Spleen (tissue), 11 donors: ENCODE measurements at regions not wholly inside any gene's neighbourhood (a gene's known extent, or its start where the extent isn't known, plus 50 kb on each side); places are given as distances from the start of the nearest gene placed in this dataset.

Experiments
- DNase-seq: peaks from one replicate; pipeline ENCODE4 v3.0.0-alpha.2; 2020
- H3K27ac ChIP-seq, 8 donors: fragments of 200-600 bp; sonication (generic) in 7 of 8; 1 replicate in 4 of 8; 2 replicates in 4 of 8; pipeline versions ENCODE4 v1.5.0 to v1.8.0; 2016 to 2021; ENCODE audit warnings: inconsistent platforms in 4 of 8, mild to moderate bottlenecking in 4 of 8, moderate library complexity in 1 of 8
- H3K27me3 ChIP-seq, 7 donors: fragments of 200-600 bp; sonication (generic) in 6 of 7; replicated peaks in 1 of 7; 1 replicate in 4 of 7; 2 replicates in 3 of 7; pipeline versions ENCODE4 v1.5.0 to v1.8.0; 2016 to 2021; ENCODE audit warnings: inconsistent platforms in 3 of 7, mild to moderate bottlenecking in 1 of 7
- H3K36me3 ChIP-seq, 6 donors: fragments of 200-600 bp; sonication (generic) in 5 of 6; 1 replicate in 4 of 6; 2 replicates in 2 of 6; pipeline versions ENCODE4 v1.5.0 to v1.8.0; 2016 to 2021; ENCODE audit warnings: inconsistent platforms in 2 of 6
- H3K4me1 ChIP-seq, 6 donors: fragments of 200-600 bp; sonication (generic) in 5 of 6; 1 replicate in 3 of 6; 2 replicates in 3 of 6; pipeline versions ENCODE4 v1.5.0 to v1.8.0; 2016 to 2021; ENCODE audit warnings: inconsistent platforms in 3 of 6
- H3K4me3 ChIP-seq, 8 donors: fragments of 200-600 bp; sonication (generic) in 7 of 8; 1 replicate in 4 of 8; 2 replicates in 4 of 8; pipeline versions ENCODE4 v1.5.0 to v1.8.0; 2016 to 2021; ENCODE audit warnings: inconsistent platforms in 4 of 8, mild to moderate bottlenecking in 4 of 8, moderate library complexity in 2 of 8
- H3K9me3 ChIP-seq, 8 donors: fragments of 200-600 bp; sonication (generic) in 7 of 8; 1 replicate in 4 of 8; 2 replicates in 4 of 8; pipeline versions ENCODE4 v1.5.0 to v1.8.0; 2016 to 2021; ENCODE audit warnings: inconsistent platforms in 4 of 8
- POLR2A ChIP-seq, 3 donors: fragments of 450-650 bp; IDR thresholded peaks; one replicate each; pipeline ENCODE4 v1.5.1; 2017; ENCODE audit warnings: antibody characterized with exemption in 3 of 3, mild to moderate bottlenecking in 1 of 3
- POLR2AphosphoS5 ChIP-seq, 3 donors: sonication (generic); formaldehyde crosslinking; IDR thresholded peaks; one replicate each; pipeline ENCODE4 v1.5.1; 2017; ENCODE audit warnings: antibody characterized with exemption in 3 of 3
- WGBS, 5 donors: extraction: QIAGEN DNeasy Blood & Tissue Kit in 3 of 5; methylation state at CpG; one replicate each; pipeline versions ENCODE4 v1.1.5 to v1.1.7; 2013 to 2018; 5-methylcytosine and 5-hydroxymethylcytosine counted together
- intact Hi-C: fragments of 100-400 bp; cut with DNase I; formaldehyde crosslinking; loops from one replicate; pipeline ENCODE4 v1.15.0; 2023; ENCODE audit warnings: low total_unique reads
- TF ChIP-seq, protein P1 (sequence below), 11 experiments: fragments of 200-600 bp in 7 of 11; fragments of 450-650 bp in 4 of 11; sonication (generic) in 4 of 11; IDR thresholded peaks in 8 of 11; conservative IDR thresholded peaks in 3 of 11; 1 replicate in 7 of 11; 2 replicates in 4 of 11; pipeline versions ENCODE4 v1.4.0 to v1.8.0; 2016 to 2021; ENCODE audit warnings: antibody characterized with exemption in 11 of 11, inconsistent platforms in 4 of 11, mild to moderate bottlenecking in 1 of 11
- donor health status: healthy with polysubstance abuse.
- donor health status: DM: no; HTN: no; CAD: no; lungs with moderate emphysema.
- donor health status: DM: no; HTN: no; CAD: no.
- donor health status: Bipolar disorder and iron deficiency.
- donor health status: healthy.
- donor health status: DM: no; HTN: no; CAD: no.
- donor health status: DM: yes; HTN: yes; CAD: no.

DNA sequence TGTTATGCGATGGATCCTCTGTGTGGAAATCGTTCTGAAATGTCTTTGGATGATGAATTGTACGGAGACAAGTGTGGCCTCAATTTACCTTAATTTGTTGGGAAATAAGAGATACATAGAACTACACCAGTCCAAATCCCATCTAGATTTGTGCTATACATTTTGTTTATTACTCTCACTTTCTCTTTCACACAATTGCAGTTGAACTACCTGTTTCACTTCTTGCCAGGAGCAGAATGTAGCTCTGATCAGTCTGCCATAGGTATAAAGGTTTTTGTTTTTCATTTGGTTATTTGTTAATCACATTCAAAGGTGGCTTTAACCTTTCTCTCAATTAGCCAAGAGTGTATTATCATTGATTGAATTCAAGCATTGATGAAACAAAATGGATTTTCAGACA is 268.2 kb downstream of the SNAPC1 start:
- TF ChIP-seq POLR2AphosphoS5 (IDR thresholded peaks at IDR 0.05) = no peak
- TF ChIP-seq, protein P1, sequence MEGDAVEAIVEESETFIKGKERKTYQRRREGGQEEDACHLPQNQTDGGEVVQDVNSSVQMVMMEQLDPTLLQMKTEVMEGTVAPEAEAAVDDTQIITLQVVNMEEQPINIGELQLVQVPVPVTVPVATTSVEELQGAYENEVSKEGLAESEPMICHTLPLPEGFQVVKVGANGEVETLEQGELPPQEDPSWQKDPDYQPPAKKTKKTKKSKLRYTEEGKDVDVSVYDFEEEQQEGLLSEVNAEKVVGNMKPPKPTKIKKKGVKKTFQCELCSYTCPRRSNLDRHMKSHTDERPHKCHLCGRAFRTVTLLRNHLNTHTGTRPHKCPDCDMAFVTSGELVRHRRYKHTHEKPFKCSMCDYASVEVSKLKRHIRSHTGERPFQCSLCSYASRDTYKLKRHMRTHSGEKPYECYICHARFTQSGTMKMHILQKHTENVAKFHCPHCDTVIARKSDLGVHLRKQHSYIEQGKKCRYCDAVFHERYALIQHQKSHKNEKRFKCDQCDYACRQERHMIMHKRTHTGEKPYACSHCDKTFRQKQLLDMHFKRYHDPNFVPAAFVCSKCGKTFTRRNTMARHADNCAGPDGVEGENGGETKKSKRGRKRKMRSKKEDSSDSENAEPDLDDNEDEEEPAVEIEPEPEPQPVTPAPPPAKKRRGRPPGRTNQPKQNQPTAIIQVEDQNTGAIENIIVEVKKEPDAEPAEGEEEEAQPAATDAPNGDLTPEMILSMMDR (IDR thresholded peaks at IDR 0.05 in 8 of 11, conservative IDR thresholded peaks at IDR 0.05 in 3 of 11) = no peak
- no peak for TF ChIP-seq POLR2A (IDR thresholded peaks at IDR 0.05)
- 80 to 92% (median 90%) methylated on average over 3 of the region's 3 CpGs for WGBS, 5 donors
- no peaks in the 10 kb centered on the region for H3K36me3 ChIP-seq
- intact Hi-C loops = no loop called here
- DNase-seq = no peak
- H3K27ac ChIP-seq = no peak overlapping the region
- H3K27me3 ChIP-seq = no peaks in the 10 kb centered on the region
- H3K9me3 ChIP-seq = peaks cover 0 to 13% (median 2%) of the 10 kb centered on the region in 8 donors
- peak overlapping the region in 1 of 8 donors; percentile 21 for H3K4me3 ChIP-seq
- H3K4me1 ChIP-seq = peaks cover 0 to 9% (median 1%) of the 10 kb centered on the region in 6 donors

DNA sequence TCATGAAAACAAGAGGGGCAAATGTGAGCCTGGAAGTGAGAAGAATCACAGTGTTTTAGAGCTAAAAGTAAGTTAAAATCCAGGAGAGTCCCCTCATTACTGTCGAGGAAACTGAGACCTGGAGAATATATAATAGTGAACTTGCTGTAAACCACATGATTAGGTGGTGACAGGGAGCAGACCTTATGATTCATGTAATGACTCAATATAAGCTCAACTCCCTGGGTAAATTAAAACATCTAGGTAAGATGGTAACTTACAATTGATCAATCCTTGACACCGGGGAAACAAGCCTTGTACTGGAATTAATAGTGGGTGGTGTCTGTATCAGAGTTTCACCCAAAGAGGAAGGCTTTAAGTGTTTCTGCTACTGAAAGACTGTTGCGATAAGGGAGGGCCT is 269.3 kb downstream of the SNAPC1 start:
- intact Hi-C loops = no loop called here
- H3K27ac ChIP-seq = no peak overlapping the region
- no peak overlapping the region for H3K4me3 ChIP-seq
- H3K27me3 ChIP-seq = no peaks in the 10 kb centered on the region
- WGBS, 5 donors = 74 to 89% (median 80%) methylated on average over 3 of the region's 3 CpGs
- no peaks in the 10 kb centered on the region for H3K36me3 ChIP-seq
- DNase-seq = no peak
- peaks cover 0 to 9% (median 1%) of the 10 kb centered on the region in 6 donors for H3K4me1 ChIP-seq
- H3K9me3 ChIP-seq = peaks cover 0 to 9% (median 2%) of the 10 kb centered on the region in 8 donors
- no peak for TF ChIP-seq POLR2A (IDR thresholded peaks at IDR 0.05)
- TF ChIP-seq POLR2AphosphoS5 (IDR thresholded peaks at IDR 0.05) = no peak
- TF ChIP-seq, protein P1 (IDR thresholded peaks at IDR 0.05 in 8 of 11, conservative IDR thresholded peaks at IDR 0.05 in 3 of 11) = no peak

DNA sequence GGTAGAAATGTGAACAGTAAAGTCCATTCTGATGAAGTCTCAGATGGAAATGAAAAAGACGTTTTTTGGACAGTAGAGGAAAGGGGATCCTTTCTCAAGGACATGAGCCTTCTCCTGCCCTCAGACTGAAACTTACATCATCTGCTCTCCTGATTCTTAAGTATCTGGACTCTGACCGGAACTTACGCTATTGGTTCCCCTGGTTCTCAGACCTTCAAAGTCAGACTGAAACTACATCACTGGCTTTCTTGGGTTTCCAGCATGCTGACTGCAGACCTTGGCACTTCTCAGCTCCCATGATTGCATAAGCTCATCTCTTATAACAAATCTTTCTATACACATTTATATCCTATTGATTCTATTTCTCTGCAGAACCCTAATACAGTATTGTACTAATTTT is 291.0 kb downstream of the SNAPC1 start:
- intact Hi-C loops = no loop called here
- Histone ChIP-seq H3K27ac (no peak overlapping the region), H3K4me3 (no peak overlapping the region), H3K4me1 (no peaks in the 10 kb centered on the region), H3K27me3 (no peaks in the 10 kb centered on the region), H3K9me3 (peaks cover 0 to 8% (median 0%) of the 10 kb centered on the region in 8 donors), H3K36me3 (no peaks in the 10 kb centered on the region)
- 74 to 84% (median 79%) methylated on average over 3 of the region's 3 CpGs for WGBS, 5 donors
- no peak for DNase-seq
- TF ChIP-seq POLR2AphosphoS5 (IDR thresholded peaks at IDR 0.05) = no peak
- TF ChIP-seq, protein P1 (IDR thresholded peaks at IDR 0.05 in 8 of 11, conservative IDR thresholded peaks at IDR 0.05 in 3 of 11) = no peak
- no peak for TF ChIP-seq POLR2A (IDR thresholded peaks at IDR 0.05)

DNA sequence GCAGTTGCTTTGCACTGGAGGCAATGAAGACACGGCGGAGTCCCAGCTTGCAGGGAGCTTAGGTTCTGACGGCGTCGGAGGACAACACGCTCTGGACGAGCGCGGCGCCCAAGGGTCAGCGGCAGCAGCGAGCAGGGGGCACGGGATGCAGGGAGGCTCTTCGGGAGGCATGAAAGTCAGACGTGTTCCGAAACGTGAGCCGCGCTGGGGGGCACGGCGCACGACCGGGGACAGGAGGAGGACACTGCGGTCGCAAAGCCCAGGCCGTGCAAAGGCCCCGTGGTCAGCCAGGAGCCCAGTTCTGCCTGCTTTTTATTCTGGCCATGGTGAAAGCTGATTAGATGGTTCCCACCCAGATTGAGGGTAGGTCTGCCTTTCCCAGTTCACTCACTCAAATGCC is 294.6 kb downstream of the SNAPC1 start:
- Histone ChIP-seq H3K4me3 (no peak overlapping the region), H3K9me3 (no peaks in the 10 kb centered on the region), H3K27ac (no peak overlapping the region), H3K27me3 (no peaks in the 10 kb centered on the region), H3K4me1 (peaks cover 0 to 3% (median 0%) of the 10 kb centered on the region in 6 donors), H3K36me3 (no peaks in the 10 kb centered on the region)
- WGBS, 5 donors = 94 to 97% (median 97%) methylated on average over 27 of the region's 27 CpGs
- intact Hi-C loops = no loop called here
- TF ChIP-seq, protein P1 (IDR thresholded peaks at IDR 0.05 in 8 of 11, conservative IDR thresholded peaks at IDR 0.05 in 3 of 11) = no peak
- TF ChIP-seq POLR2AphosphoS5 (IDR thresholded peaks at IDR 0.05) = no peak
- no peak for DNase-seq
